ENCODE measurements at regions not wholly inside any gene's neighbourhood (a gene's known extent, or its start where the extent isn't known, plus 50 kb on each side); places are given as distances from the start of the nearest gene placed in this dataset.
"Not testable (repeated sequence)": the region's sequence is repeated elsewhere in the genome, so short reads cannot be mapped to it uniquely, and the experiment has no call there.

DNA sequence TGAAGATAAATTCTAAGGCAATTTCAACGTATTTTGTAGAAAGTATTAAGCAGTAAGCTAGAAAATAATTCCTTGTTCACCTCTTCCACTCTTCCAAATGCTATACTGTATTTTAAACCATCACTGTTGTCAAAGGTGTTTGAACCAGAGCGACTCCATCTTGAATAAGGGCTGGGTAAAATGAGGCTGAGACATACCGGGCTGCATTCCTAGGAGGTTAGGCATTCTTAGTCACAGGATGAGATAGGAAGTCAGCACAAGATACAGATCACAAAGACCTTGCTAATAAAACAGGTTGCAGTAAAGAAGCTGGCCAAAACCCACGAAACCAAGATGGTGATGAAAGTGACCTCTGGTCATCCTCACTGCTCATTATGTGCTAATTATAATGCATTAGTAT lies 1045.7 kb upstream of the FLRT2 start:
- TF ChIP-seq, protein P1, sequence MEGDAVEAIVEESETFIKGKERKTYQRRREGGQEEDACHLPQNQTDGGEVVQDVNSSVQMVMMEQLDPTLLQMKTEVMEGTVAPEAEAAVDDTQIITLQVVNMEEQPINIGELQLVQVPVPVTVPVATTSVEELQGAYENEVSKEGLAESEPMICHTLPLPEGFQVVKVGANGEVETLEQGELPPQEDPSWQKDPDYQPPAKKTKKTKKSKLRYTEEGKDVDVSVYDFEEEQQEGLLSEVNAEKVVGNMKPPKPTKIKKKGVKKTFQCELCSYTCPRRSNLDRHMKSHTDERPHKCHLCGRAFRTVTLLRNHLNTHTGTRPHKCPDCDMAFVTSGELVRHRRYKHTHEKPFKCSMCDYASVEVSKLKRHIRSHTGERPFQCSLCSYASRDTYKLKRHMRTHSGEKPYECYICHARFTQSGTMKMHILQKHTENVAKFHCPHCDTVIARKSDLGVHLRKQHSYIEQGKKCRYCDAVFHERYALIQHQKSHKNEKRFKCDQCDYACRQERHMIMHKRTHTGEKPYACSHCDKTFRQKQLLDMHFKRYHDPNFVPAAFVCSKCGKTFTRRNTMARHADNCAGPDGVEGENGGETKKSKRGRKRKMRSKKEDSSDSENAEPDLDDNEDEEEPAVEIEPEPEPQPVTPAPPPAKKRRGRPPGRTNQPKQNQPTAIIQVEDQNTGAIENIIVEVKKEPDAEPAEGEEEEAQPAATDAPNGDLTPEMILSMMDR (IDR thresholded peaks at IDR 0.05), result not testable (repeated sequence)
- TF ChIP-seq POLR2A (IDR thresholded peaks at IDR 0.05), result not testable (repeated sequence)

All from upper lobe of left lung (tissue), 4 donors.